Transverse colon (tissue), 4 donors: ENCODE measurements at regions not wholly inside any gene's neighbourhood (a gene's known extent, or its start where the extent isn't known, plus 50 kb on each side); places are given as distances from the start of the nearest gene placed in this dataset.

Source experiments
- CTCF ChIP-seq, 5 experiments: fragments of 200-600 bp in 3 of 5; fragments of 450-650 bp in 2 of 5; sonication (generic) in 3 of 5; IDR thresholded peaks; 1 replicate in 2 of 5; 2 replicates in 3 of 5; pipeline ENCODE4 v1.5.1; 2016 to 2017; ENCODE audit warnings: antibody characterized with exemption in 5 of 5, inconsistent platforms in 3 of 5, mild to moderate bottlenecking in 2 of 5, moderate library complexity in 1 of 5
- POLR2A ChIP-seq: fragments of 450-650 bp; IDR thresholded peaks from one replicate; pipeline ENCODE4 v1.6.1; 2016; ENCODE audit warnings: antibody characterized with exemption, mild to moderate bottlenecking, moderate library complexity
- POLR2AphosphoS5 ChIP-seq, 3 donors: sonication (generic); formaldehyde crosslinking; IDR thresholded peaks; one replicate each; pipeline ENCODE4 v1.6.1; 2016; ENCODE audit warnings: antibody characterized with exemption in 3 of 3

- TF ChIP-seq CTCF (IDR thresholded peaks at IDR 0.05) (no peak), POLR2A (no peak), POLR2AphosphoS5 (IDR thresholded peaks at IDR 0.05) (no peak)
Observed at GRCh38 chr7:26954951-26955350, 90.6 kb upstream of the SKAP2 start.
